DMS53 treated with DMSO at 0.1 percent for 48 hours (cell line): ENCODE measurements at regions not wholly inside any gene's neighbourhood (a gene's known extent, or its start where the extent isn't known, plus 50 kb on each side); places are given as distances from the start of the nearest gene placed in this dataset.
"Not testable (repeated sequence)": the region's sequence is repeated elsewhere in the genome, so short reads cannot be mapped to it uniquely, and the experiment has no call there.

ENCODE experiments used
- DNase-seq: peaks from one replicate; lab custom pipeline; 2025; ENCODE audit not compliant: unreplicated experiment; lab: John Stamatoyannopoulos, UW

DNA sequence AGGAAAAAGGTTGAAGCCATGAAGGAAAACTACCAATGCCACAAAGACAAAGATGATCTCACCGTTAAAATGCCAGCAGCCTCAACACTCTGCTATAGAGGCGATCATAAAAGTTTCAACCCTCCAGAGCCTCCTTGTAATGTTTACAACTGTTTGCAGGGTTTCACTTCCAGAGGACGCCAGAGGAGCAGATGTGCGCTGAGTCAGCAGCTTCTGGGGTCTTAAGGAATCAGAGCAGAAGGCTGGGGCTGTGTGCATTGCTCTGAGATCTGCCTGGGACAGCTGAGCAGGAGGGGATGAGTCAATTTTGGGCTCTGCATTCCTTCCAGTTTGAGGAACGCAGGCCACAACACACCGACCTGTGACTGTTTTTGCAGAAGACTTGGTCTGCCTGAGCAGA is 98.3 kb downstream of the TMEM130 start:
- no peak for DNase-seq

DNA sequence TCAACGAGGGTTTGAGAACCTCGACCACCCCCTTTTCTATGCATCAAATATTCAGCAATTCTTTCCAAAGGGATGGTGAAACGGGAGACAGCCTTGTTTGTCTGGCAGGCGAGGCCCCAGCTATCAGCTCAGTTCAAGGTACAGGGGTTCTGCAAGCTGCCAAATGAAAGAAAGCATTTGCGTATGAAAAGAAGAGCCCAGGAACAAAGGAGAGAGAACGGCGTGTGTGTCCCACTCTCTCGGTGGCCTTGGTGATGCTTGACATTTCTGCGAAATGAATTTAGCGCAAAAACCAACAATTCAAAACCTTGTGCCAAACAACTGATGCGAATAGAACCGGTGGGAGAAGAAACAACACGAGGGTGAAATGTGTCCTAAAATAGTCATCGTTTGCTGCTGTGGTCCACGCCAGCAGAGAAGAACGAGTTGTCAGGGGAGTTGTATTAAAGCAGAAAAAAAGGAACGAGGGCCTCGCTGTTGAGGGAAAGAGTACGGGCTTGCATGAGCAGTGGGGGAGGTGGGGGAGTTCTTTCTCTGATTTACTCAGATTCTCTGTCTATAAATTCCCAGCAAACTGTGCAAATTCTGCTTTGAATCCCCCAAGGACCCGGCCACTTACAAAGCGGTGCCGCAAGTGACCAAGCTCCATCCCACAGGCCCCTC is 97.7 kb downstream of the TMEM130 start:
- no peak for DNase-seq

DNA sequence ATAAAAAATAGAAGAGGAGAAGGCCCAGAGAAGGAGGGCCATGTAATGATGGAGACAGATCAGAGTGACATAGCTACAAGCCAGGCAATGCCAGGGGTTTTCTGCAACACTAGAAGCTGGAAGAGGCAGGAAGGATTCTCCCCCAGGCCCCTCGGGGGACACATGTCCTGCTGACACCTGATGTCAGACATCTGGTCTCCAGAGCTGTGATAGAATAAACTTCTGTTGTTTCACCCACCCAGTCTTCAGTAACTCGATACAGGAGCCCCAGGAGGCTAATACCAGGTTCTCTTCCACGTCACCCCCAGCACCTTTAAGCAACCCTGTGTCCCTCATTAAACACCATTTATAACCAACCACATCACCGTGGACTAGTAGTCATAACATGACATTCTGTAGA is 94.9 kb downstream of the TMEM130 start:
- no peak for DNase-seq

DNA sequence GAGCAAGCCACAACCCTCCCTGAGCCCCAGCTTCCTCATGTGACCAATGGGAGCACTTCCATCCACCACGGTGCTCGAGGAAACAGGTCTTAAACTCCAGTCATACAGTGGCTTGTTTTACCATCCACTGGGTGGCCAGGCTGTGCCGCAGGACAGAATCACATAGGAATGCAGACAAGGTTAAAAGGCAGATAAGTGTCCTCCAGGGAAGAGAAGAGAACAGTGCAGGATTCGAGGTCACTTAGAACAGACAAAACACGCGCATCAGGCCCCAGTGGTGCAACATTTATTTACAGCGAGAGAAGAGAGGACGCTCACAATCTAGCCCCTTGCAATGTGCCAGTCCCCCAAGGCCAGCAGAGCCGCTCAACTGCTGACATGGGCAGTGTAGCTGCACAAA is 92.8 kb downstream of the TMEM130 start:
- DNase-seq = no peak

DNA sequence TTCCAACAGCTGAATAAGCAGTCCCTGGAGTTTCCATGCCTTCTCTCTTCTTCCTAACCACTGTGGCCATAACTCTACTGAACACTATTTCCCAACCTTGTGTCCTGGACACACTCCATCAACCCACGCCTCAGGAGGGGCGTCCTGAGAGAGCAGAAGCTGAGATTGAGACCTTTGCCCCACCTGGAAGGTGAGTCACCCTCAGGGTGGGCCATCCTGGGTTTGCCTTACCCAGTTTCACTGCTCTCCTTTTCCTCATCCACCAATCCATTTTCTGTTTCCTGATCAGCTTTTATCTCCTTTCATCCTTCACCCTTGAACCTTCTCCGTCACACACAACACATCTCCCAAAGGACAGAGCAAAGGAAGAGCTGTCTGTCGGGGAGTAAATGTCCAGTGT is 91.4 kb downstream of the TMEM130 start:
- no peak for DNase-seq

DNA sequence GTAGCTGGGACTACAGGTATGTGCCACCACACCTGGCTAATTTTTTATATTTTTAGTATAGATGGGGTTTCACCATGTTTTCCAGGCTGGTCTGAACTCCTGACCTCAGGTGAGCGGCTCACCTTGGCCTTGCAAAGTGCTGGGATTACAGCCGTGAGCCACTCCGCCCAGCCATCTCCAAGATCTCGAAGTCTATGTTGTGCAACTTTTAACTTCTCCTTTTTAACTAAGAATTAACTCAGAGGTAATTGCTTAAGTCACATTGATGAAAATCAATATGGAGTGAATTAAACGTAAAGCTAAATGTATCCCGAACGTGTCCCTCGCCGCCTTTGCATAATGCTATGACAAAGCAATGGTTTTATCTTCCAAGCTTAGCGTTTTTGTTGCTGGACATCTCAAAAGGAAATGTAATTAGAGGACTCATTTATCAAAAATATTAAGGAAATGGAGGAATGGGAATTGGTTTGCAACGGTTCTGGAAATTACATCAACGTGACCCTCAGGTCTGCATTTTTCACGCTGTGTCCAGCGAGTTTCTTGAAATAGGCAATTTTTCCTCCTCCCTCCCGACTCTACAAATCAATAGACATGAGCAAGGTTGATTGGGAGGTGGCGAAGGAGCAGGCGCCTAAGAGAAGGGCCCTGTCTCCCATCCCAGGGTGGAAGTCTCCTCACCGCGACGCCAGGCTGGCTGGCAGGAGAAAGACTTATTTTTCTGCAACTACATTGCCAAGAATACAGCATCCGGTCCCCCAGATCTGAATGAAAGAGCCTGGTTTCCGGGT is 89.8 kb downstream of the TMEM130 start:
- DNase-seq = no peak

DNA sequence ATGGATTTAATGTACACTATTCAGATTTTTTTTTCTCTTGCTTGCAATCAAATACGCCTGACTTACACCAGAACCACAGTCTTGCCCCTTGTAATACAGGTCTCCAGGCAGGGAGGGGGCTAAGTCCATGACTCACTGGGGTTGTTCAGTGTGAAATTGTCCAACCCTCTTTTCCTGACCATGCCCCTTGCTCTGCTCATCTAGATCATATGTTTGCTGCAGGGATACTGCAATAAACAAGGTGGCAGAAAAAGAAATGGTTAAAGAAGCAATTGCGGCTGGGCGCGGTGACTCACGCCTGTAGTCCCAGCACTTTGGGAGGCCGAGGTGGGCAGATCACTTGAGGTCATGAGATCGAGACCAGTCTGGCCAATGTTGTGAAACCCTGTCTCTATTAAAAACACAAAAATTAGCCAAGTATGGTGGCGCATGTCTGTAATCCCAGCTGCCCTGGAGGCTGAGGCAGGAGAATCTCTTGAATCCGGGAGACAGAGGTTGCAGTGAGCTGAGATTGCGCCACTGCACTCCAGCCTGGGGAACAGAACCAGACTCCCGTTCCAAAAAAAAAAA is 85.5 kb downstream of the TMEM130 start:
- DNase-seq = no peak

DNA sequence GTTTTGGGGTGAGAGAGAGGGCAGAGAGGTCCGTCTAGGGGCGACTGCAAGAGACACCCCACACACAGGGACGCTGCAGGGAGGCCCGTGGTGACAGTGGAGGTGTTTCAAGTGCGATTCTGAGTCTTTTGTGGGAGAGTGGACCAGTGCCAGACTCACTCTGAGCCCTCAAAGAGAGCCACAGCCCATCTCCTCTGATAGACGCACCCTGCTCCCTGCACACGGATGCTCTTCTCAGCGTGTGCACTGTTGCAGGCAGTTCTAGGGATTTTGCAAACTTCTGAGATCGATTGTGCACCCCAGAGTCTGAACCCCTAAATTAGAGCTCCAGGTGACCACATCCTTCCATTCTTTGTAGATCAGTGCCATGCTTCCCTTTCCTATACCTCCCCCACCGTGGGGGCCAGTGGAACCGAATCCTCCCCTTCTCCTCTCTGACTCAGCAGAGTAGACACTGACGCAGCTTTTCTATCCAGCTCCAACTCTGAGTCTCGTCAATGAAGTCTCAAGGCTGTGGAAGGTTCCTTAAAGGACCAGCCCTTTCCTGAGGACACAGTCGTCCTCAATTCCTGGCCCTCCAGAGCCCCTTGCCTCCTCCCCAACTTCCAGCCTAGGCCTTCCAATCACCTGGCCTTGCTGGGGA is 83.8 kb downstream of the TMEM130 start:
- no peak for DNase-seq

DNA sequence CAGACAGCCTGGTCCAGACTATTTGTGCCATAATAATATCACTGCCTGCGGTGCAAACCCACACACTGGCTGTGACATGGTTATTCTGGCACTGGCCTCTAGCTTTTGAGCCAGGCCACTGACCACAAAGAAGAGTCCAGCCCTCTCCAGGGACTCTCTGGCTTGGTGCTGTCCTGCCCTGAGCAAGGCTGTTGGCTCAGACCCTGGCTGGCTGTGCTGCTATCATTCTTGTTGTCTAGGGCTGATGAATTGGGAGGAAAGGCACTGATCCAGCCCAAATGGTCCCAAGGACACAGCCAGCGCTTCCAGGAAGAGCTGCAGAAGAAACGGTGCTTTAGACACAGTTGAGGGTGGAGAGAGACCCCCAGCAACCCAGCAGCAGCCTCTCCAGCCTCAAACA is 80.8 kb downstream of the TMEM130 start:
- DNase-seq = no peak

DNA sequence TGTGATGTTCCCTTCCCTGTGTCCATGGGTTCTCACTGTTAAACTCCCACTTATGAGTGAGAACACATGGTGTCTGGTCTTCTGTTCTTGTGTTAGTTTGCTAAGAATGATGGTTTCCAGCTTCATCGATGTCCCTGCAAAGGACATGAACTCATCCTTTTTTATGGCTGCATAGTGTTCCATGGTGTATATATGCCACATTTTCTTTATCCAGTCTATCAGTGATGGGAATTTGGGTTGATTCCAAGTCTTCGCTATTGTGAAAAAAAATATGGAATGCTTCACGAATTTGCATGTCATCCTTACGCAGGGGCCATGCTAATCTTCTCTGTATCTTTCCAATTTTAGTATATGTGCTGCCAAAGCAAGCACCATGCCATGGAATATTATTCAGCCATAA is 75.4 kb downstream of the TMEM130 start:
- not testable (repeated sequence) for DNase-seq

DNA sequence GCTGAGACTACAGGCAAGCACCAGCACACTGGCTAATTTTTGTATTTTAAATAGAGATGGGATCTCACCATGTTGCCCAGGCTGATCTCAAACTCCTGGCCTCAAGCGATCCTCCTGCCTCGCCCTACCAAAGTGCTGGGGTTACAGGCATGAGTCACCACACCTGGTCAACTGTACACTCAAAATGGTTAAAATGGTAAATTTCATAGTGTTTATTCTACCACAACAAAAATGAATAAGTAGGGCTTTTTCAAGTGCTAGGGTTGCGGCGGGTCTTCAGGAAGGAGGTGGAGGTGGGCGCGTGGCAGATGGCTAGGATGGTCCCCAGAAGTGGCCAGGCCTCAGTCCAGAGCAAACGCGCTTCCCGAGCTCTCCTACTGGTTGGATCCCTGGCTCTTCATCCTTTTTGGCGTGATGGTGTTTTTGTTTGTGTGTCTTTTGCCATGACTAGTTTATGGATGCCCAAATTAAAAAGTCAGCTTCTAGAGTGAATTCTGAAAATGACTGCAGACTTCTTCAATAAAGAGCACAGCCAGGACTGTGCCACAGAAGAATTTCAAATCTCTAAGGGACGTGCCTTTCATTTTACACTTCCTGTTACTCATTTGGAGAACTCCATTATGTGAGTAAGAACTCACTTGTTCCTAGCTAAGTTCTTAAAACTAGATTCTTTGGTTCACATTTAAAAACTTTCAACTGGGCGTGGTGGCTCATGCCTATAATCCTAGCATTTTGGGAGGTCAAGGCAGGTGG is 73.9 kb downstream of the TMEM130 start:
- DNase-seq = no peak
